T-cell (primary cell): ENCODE measurements at regions not wholly inside any gene's neighbourhood (a gene's known extent, or its start where the extent isn't known, plus 50 kb on each side); places are given as distances from the start of the nearest gene placed in this dataset.

Source experiments
- ATAC-seq, 4 experiments: fragments of 200-7000 bp in 3 of 4; fragments of 150-1000 bp in 1 of 4; cut with Tn5 transposase; replicated peaks in 1 of 4; 1 replicate in 3 of 4; 2 replicates in 1 of 4; pipeline ENCODE4 v1.10.0; 2021; ENCODE audit warnings: moderate library complexity in 3 of 4, mild to moderate bottlenecking in 2 of 4, moderate number of reproducible peaks in 1 of 4
- CTCF ChIA-PET, 2 donors: fragments of 300-600 bp; sonication (Branson Sonifier 250); formaldehyde crosslinking; loops; one replicate each; lab custom pipeline; 2022; ENCODE audit warnings: antibody characterized with exemption in 2 of 2; lab: Charles Lee
- POLR2A ChIA-PET, 2 donors: fragments of 300-600 bp; sonication (Branson Sonifier 250); formaldehyde crosslinking; loops; one replicate each; lab custom pipeline; 2022; ENCODE audit warnings: antibody characterized with exemption in 2 of 2; lab: Charles Lee
- DNase-seq, 35 experiments: peaks; one replicate each; pipeline versions ENCODE4 v3.0.0 to v3.0.0-alpha.2; 2013 to 2023
- H3K27ac ChIP-seq: one replicate; pipeline ENCODE4 v1.5.1; 2013; ENCODE audit warnings: low read length
- H3K27me3 ChIP-seq, 2 experiments: replicated peaks in 1 of 2; 1 replicate in 1 of 2; 2 replicates in 1 of 2; pipeline versions ENCODE4 v1.6.1 to v1.7.0; 2013; ENCODE audit warnings: low read length in 1 of 2, mixed read lengths in 1 of 2; ENCODE audit not compliant: control insufficient read depth in 2 of 2, insufficient read depth in 2 of 2; ENCODE audit errors: extremely low read depth in 1 of 2
- H3K36me3 ChIP-seq, 2 donors: 1 replicate in 1 of 2; 2 replicates in 1 of 2; pipeline versions ENCODE4 v1.6.1 to v1.7.0; 2013; ENCODE audit warnings: low read length in 1 of 2; ENCODE audit not compliant: control insufficient read depth in 2 of 2, insufficient read depth in 1 of 2; ENCODE audit errors: extremely low read depth in 1 of 2
- H3K4me1 ChIP-seq, 2 experiments: 1 replicate in 1 of 2; 2 replicates in 1 of 2; pipeline versions ENCODE4 v1.6.1 to v1.7.0; 2013; ENCODE audit warnings: low read length in 2 of 2, mixed read lengths in 1 of 2; ENCODE audit not compliant: insufficient read depth in 2 of 2, control insufficient read depth in 1 of 2; ENCODE audit errors: extremely low read depth in 1 of 2
- H3K4me3 ChIP-seq, 2 donors: 1 replicate in 1 of 2; 2 replicates in 1 of 2; pipeline versions ENCODE4 v1.5.1 to v1.7.0; 2013; ENCODE audit warnings: mild to moderate bottlenecking in 2 of 2, low read length in 1 of 2, moderate library complexity in 1 of 2; ENCODE audit not compliant: control insufficient read depth in 1 of 2; ENCODE audit errors: extremely low read depth in 1 of 2
- H3K9me3 ChIP-seq: 2 replicates; pipeline ENCODE4 v1.7.0; 2013
- H3K27ac Mint-ChIP-seq, 2 donors: one replicate each; pipeline ENCODE4 v1.8.0; 2020 to 2021; ENCODE audit warnings: mild to moderate bottlenecking in 2 of 2, mixed read lengths in 2 of 2
- H3K27me3 Mint-ChIP-seq, 2 donors: one replicate each; pipeline ENCODE4 v1.8.0; 2021 to 2022; ENCODE audit warnings: mixed read lengths in 2 of 2
- H3K36me3 Mint-ChIP-seq: one replicate; pipeline ENCODE4 v1.8.0; 2021; ENCODE audit warnings: mixed read lengths
- H3K4me1 Mint-ChIP-seq, 3 donors: one replicate each; pipeline ENCODE4 v1.8.0; 2020 to 2022; ENCODE audit warnings: mixed read lengths in 3 of 3, mild to moderate bottlenecking in 1 of 3
- H3K4me3 Mint-ChIP-seq, 3 donors: one replicate each; pipeline ENCODE4 v1.8.0; 2020 to 2022; ENCODE audit warnings: mild to moderate bottlenecking in 3 of 3, mixed read lengths in 3 of 3, moderate library complexity in 3 of 3
- H3K9me3 Mint-ChIP-seq, 3 donors: one replicate each; pipeline ENCODE4 v1.8.0; 2020 to 2022; ENCODE audit warnings: mixed read lengths in 3 of 3
- WGBS: methylation state at CpG from one replicate; pipeline ENCODE4 v1.1.5; 2013; ENCODE audit warnings: missing lambda C conversion rate; ENCODE audit not compliant: insufficient coverage; 5-methylcytosine and 5-hydroxymethylcytosine counted together

DNA sequence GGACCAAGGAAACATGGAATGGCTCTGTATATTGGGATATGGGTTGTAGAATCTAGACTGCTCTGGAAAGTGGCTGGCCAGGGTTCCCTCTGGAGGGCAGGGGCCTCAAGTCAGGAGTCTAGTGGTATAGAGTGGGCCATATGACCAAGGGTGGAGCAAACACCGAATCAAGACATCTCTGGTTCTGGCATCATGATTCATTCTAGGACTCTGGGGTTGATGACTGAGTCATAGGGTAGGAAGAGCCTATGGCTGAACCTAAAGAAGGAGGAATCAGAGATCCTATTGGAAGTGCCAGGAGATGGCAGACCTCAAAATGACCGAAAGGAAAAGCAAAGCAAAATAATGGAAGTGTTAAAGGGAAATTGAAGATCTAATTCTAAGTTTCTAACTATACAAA is 356.4 kb upstream of the PRICKLE1 start:
- Histone ChIP-seq H3K4me1 (no peaks in the 10 kb centered on the region), H3K4me3 (no peak overlapping the region), H3K27me3 (no peaks in the 10 kb centered on the region), H3K9me3 (no peaks in the 10 kb centered on the region), H3K36me3 (no peaks in the 10 kb centered on the region), H3K27ac (no peak overlapping the region)
- ChIA-PET POLR2A (no interaction called here), CTCF (no interaction called here)
- DNase-seq = no peak
- peaks cover 14 to 32% (median 19%) of the 10 kb centered on the region in 3 donors for H3K9me3 Mint-ChIP-seq
- H3K4me1 Mint-ChIP-seq = no peaks in the 10 kb centered on the region
- no peak overlapping the region for H3K27ac Mint-ChIP-seq
- 36% methylated on average over 1 of the region's 2 CpGs for WGBS
- H3K36me3 Mint-ChIP-seq = no peaks in the 10 kb centered on the region
- no peak for ATAC-seq
- H3K27me3 Mint-ChIP-seq = no peaks in the 10 kb centered on the region
- no peak overlapping the region for H3K4me3 Mint-ChIP-seq

- H3K36me3 Mint-ChIP-seq = no peaks in the 10 kb centered on the region
- H3K9me3 ChIP-seq = no peaks in the 10 kb centered on the region
- no peak overlapping the region for H3K4me3 Mint-ChIP-seq
- H3K27me3 Mint-ChIP-seq = no peaks in the 10 kb centered on the region
- ChIA-PET CTCF (no interaction called here), POLR2A (no interaction called here)
- ATAC-seq (no peak), DNase-seq (no peak)
- H3K4me3 ChIP-seq = no peak overlapping the region
- no peaks in the 10 kb centered on the region for H3K4me1 ChIP-seq
- H3K27ac Mint-ChIP-seq = no peak overlapping the region
- no peaks in the 10 kb centered on the region for H3K27me3 ChIP-seq
- H3K36me3 ChIP-seq = no peaks in the 10 kb centered on the region
- H3K4me1 Mint-ChIP-seq = no peaks in the 10 kb centered on the region
- peaks cover 21 to 33% (median 21%) of the 10 kb centered on the region in 3 donors for H3K9me3 Mint-ChIP-seq
- H3K27ac ChIP-seq = no peak overlapping the region
- 80% methylated on average over 1 of the region's 2 CpGs for WGBS
Observed at GRCh38 chr12:42944516-42944915, 355.0 kb upstream of the PRICKLE1 start.

- Mint-ChIP-seq H3K4me3 (no peak overlapping the region), H3K27ac (no peak overlapping the region), H3K36me3 (no peaks in the 10 kb centered on the region), H3K4me1 (no peaks in the 10 kb centered on the region), H3K9me3 (peaks cover 16 to 23% (median 20%) of the 10 kb centered on the region in 3 donors), H3K27me3 (no peaks in the 10 kb centered on the region)
- Histone ChIP-seq H3K4me3 (no peak overlapping the region), H3K9me3 (no peaks in the 10 kb centered on the region), H3K4me1 (no peaks in the 10 kb centered on the region), H3K27me3 (no peaks in the 10 kb centered on the region), H3K36me3 (no peaks in the 10 kb centered on the region), H3K27ac (no peak overlapping the region)
- POLR2A ChIA-PET = no interaction called here
- DNase-seq (no peak), ATAC-seq (no peak)
- CTCF ChIA-PET = no interaction called here
- WGBS = 14% methylated on average over 1 of the region's 3 CpGs
Observed at GRCh38 chr12:42936991-42937390, 347.4 kb upstream of the PRICKLE1 start.

GRCh38 chr12:42936260-42936659 is 346.7 kb upstream of the PRICKLE1 start:
- no peaks in the 10 kb centered on the region for H3K9me3 ChIP-seq
- Mint-ChIP-seq H3K27me3 (no peaks in the 10 kb centered on the region), H3K36me3 (no peaks in the 10 kb centered on the region), H3K4me3 (no peak overlapping the region), H3K9me3 (peaks cover 10 to 18% (median 17%) of the 10 kb centered on the region in 3 donors), H3K4me1 (no peaks in the 10 kb centered on the region), H3K27ac (no peak overlapping the region)
- no peaks in the 10 kb centered on the region for H3K36me3 ChIP-seq
- no peaks in the 10 kb centered on the region for H3K27me3 ChIP-seq
- no CpG with 5 or more reads among the region's 1 CpG for WGBS
- CTCF ChIA-PET = interaction anchor here in 1 of 2 donors (0.7 kb wide), 1 partner anchor 12 kb away, joined by 3 read pairs; no protein-coding TSS in a partner anchor
- DNase-seq = no peak
- ATAC-seq = no peak
- H3K27ac ChIP-seq = no peak overlapping the region
- no peaks in the 10 kb centered on the region for H3K4me1 ChIP-seq
- H3K4me3 ChIP-seq = no peak overlapping the region
- POLR2A ChIA-PET = no interaction called here

DNA sequence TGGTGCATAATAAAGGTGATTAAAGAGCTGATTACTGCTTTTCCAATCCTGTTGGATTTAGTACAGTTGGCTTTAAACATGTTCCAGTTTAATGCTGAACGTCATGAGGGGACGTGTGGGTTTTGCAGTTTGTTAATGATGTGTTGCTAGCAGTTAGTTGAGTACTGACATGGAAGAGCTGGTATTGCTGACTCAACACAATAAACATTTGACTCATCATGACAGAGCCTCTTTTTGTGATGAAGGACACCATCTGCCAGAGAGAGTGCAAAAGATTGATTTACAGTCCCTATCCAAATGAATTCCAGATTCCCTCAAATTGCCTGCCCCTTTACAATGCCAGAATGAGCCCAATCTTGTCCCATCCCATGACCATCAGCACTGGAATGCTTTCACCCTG is 346.2 kb upstream of the PRICKLE1 start:
- H3K36me3 Mint-ChIP-seq = no peaks in the 10 kb centered on the region
- H3K4me1 ChIP-seq = no peaks in the 10 kb centered on the region
- ChIA-PET CTCF (interaction anchor here in 1 of 2 donors (0.7 kb wide), 1 partner anchor 11 kb away, joined by 3 read pairs; no protein-coding TSS in a partner anchor), POLR2A (no interaction called here)
- ATAC-seq (no peak), DNase-seq (no peak)
- no peaks in the 10 kb centered on the region for H3K9me3 ChIP-seq
- no peak overlapping the region for H3K4me3 Mint-ChIP-seq
- no peak overlapping the region for H3K27ac ChIP-seq
- H3K27ac Mint-ChIP-seq = no peak overlapping the region
- H3K9me3 Mint-ChIP-seq = peaks cover 6 to 16% (median 12%) of the 10 kb centered on the region in 3 donors
- H3K4me1 Mint-ChIP-seq = no peaks in the 10 kb centered on the region
- no peaks in the 10 kb centered on the region for H3K36me3 ChIP-seq
- H3K4me3 ChIP-seq = no peak overlapping the region
- H3K27me3 Mint-ChIP-seq = no peaks in the 10 kb centered on the region
- H3K27me3 ChIP-seq = no peaks in the 10 kb centered on the region
- WGBS = no CpG with 5 or more reads among the region's 2 CpGs

DNA sequence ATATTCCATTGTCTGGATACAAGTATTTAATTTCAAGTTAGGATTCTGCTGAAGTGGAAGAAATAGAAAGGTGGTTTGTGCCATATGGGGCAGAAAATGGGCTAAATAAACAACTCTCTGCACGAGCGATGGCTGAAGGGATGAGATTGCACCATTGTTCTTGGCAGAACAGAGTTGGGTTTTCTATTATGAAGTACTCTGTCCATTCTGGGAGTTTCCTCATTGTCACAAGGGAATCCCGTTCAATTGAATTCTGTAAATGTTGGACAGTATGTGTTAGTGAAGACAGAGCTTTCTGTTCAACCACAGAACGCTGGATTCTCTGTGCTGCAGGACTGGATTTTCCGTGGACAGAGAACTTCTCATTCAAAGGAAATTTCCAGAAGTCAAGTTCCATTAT is 345.5 kb upstream of the PRICKLE1 start:
- Histone ChIP-seq H3K36me3 (no peaks in the 10 kb centered on the region), H3K4me3 (no peak overlapping the region), H3K4me1 (no peaks in the 10 kb centered on the region), H3K27ac (no peak overlapping the region), H3K9me3 (no peaks in the 10 kb centered on the region), H3K27me3 (no peaks in the 10 kb centered on the region)
- CTCF ChIA-PET = no interaction called here
- Mint-ChIP-seq H3K27ac (no peak overlapping the region), H3K4me1 (no peaks in the 10 kb centered on the region), H3K36me3 (no peaks in the 10 kb centered on the region), H3K9me3 (peaks cover 6 to 15% (median 9%) of the 10 kb centered on the region in 3 donors), H3K27me3 (no peaks in the 10 kb centered on the region), H3K4me3 (no peak overlapping the region)
- 87% methylated on average over 3 of the region's 5 CpGs for WGBS
- DNase-seq (no peak), ATAC-seq (no peak)
- POLR2A ChIA-PET = no interaction called here
